ENCODE measurements at regions not wholly inside any gene's neighbourhood (a gene's known extent, or its start where the extent isn't known, plus 50 kb on each side); places are given as distances from the start of the nearest gene placed in this dataset.
"Not testable (repeated sequence)": the region's sequence is repeated elsewhere in the genome, so short reads cannot be mapped to it uniquely, and the experiment has no call there.

DNA sequence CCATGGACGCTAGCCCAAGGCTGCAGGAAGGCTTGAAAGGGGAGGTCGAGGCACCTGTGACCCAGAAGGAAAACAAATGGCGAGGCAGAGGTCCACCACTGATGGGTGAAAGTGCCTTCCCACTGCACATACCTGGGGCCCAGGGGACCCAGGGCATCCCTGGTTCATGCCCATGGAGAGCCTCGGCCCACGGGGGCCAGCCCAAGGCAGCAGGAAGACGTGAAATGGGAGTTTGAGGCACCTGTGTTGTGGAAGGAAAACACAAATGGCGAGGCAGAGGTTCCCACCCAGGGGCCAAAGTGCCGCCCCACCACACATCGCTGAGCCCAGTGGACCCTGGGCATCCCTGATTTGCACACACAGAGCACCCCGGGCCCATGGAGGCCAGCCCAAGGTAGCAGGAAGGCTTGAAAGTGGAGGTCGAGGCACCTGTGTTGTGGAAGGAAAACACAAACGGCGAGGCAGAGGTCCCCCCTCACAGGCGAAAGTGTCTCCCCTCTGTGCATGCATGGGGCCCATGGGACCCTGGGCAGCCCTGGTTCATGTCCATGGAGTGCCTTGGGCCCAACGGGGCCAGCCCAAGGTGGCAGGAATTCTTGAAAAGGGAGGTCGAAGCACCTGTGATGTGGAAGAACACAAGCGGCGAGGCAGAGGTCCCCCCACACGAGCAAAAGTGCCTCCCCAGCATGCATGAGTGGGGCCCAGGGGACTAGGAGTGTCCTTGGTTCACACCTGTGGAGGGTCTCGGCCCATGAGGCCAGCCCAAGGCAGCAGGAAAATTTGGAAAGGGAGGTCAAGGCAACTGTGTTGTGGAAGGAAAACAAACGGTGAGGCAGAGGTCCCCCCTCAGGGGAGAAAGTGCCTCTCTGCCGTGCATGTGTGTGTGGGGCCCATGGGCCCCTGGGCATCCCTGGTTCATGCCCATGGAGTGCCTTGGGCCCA lies 383.3 kb downstream of the ALG10 start:
- Histone ChIP-seq H3K27me3 (ENCODE audit: insufficient read depth, low read length, poor library complexity, severe bottlenecking) (no peaks in the 10 kb centered on the region), H3K9me3 (ENCODE audit: low read length) (peaks cover 12% of the 10 kb centered on the region), H3K27ac (ENCODE audit: low read depth, low read length) (no peak overlapping the region), H3K4me1 (ENCODE audit: insufficient read depth, low read length) (no peaks in the 10 kb centered on the region), H3K4me3 (ENCODE audit: low read length) (no peak overlapping the region), H3K36me3 (ENCODE audit: insufficient read depth, low read length) (no peaks in the 10 kb centered on the region)
- CTCF ChIA-PET = no interaction called here
- H3K27ac Mint-ChIP-seq = peak overlapping the region in 1 of 8 donors; percentile 5
- H3K4me1 Mint-ChIP-seq = no peaks in the 10 kb centered on the region
- no peaks in the 10 kb centered on the region for H3K27me3 Mint-ChIP-seq
- POLR2A ChIA-PET = no interaction called here
- no peak overlapping the region for H3K4me3 Mint-ChIP-seq
- H3K9me3 Mint-ChIP-seq = peaks cover 38 to 77% (median 51%) of the 10 kb centered on the region in 5 donors
- peaks cover 0 to 2% (median 1%) of the 10 kb centered on the region in 3 donors for H3K36me3 Mint-ChIP-seq
- peak in 2 of 5 donors; percentile 0 to 27 for DNase-seq

DNA sequence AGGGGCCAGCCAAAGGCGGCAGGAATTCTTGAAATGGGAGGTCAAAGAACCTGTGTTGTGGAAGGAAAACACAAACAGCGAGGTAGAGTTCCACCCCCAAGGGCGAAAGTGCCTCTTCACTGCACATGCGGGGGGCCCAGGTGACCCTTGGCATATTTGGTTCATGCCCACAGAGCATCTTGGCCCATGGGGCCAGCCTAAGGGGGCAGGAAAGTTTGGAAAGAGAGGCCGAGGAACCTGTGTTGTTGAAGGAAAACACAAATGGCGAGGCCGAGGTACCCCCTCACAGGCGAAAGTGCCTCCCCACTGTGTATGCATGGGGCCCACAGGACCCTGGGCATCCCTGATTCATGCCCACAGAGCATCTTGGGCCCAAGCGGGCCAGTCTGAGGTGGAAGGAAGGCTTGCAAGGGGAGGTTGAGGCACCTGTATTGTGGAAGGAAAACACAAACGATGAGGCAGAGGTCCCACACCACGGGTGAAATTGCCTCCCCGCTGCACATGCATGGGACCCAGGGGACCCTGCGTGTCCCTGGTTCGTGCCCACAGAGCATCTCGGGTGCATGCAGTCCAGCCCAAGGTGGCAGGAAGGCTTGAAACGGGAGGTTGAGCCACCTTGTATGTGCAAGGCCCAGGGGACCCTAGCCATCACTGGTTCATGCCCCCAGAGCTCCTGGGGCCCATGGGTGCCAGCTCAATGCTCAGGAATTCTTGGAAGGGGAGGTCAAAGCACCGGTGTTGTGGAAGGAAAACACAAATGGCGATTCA lies 384.1 kb downstream of the ALG10 start:
- no peak overlapping the region for H3K4me3 ChIP-seq (ENCODE audit: low read length)
- Mint-ChIP-seq H3K36me3 (peaks cover 0 to 1% (median 0%) of the 10 kb centered on the region in 3 donors), H3K4me1 (no peaks in the 10 kb centered on the region), H3K9me3 (peaks cover 42 to 80% (median 57%) of the 10 kb centered on the region in 5 donors), H3K27me3 (no peaks in the 10 kb centered on the region), H3K4me3 (no peak overlapping the region), H3K27ac (peak overlapping the region in 1 of 8 donors; percentile 5)
- no peak overlapping the region for H3K27ac ChIP-seq (ENCODE audit: low read depth, low read length)
- H3K27me3 ChIP-seq (ENCODE audit: insufficient read depth, low read length, poor library complexity, severe bottlenecking) = no peaks in the 10 kb centered on the region
- DNase-seq = peak in 2 of 5 donors; percentile 0 to 14
- no peaks in the 10 kb centered on the region for H3K36me3 ChIP-seq (ENCODE audit: insufficient read depth, low read length)
- POLR2A ChIA-PET = no interaction called here
- no peaks in the 10 kb centered on the region for H3K4me1 ChIP-seq (ENCODE audit: insufficient read depth, low read length)
- CTCF ChIA-PET = no interaction called here
- peaks cover 13% of the 10 kb centered on the region for H3K9me3 ChIP-seq (ENCODE audit: low read length)

DNA sequence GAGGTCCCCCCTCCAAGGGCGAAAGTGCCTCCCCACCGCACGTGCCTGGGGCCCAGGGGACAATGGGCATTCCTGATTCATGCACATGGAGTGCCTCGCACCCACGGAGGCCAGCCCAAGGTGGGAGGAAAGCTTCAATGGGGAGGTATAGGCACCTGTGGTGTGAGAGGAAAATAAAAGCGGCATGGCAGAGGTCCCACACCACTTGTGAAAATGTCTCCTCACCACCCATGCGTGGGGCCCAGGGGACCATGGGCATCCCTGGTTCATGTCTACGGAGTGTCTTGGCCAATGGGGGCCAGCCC lies 384.7 kb downstream of the ALG10 start:
- no peak overlapping the region for H3K27ac ChIP-seq (ENCODE audit: low read depth, low read length)
- POLR2A ChIA-PET = no interaction called here
- Mint-ChIP-seq H3K27me3 (no peaks in the 10 kb centered on the region), H3K4me3 (no peak overlapping the region), H3K36me3 (peaks cover 0 to 1% (median 0%) of the 10 kb centered on the region in 3 donors), H3K4me1 (no peaks in the 10 kb centered on the region), H3K9me3 (peaks cover 42 to 85% (median 57%) of the 10 kb centered on the region in 5 donors), H3K27ac (no peak overlapping the region)
- no peaks in the 10 kb centered on the region for H3K4me1 ChIP-seq (ENCODE audit: insufficient read depth, low read length)
- H3K4me3 ChIP-seq (ENCODE audit: low read length) = no peak overlapping the region
- peaks cover 13% of the 10 kb centered on the region for H3K9me3 ChIP-seq (ENCODE audit: low read length)
- H3K27me3 ChIP-seq (ENCODE audit: insufficient read depth, low read length, poor library complexity, severe bottlenecking) = no peaks in the 10 kb centered on the region
- CTCF ChIA-PET = no interaction called here
- no peaks in the 10 kb centered on the region for H3K36me3 ChIP-seq (ENCODE audit: insufficient read depth, low read length)
- DNase-seq = peak in 2 of 5 donors; percentile 0 to 21

DNA sequence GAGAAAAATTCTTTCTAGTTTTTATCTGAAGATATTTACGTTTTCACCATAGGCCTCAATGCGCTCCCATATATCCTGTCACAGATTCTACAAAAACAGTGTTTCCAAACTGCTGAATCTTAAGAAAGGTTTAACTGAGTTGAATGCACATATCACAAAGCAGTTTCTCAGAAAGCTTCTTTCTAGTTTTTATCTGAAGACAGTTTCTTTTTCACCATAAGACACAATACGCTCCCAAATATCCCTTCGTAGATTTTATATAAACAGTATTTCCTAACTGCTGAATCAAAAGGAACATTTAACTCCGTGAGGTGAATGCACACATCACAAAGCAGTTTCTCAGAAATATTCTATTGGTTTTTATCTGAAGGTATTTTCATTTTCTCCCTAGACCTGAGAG lies 385.5 kb downstream of the ALG10 start:
- no peak overlapping the region for H3K4me3 ChIP-seq (ENCODE audit: low read length)
- no peaks in the 10 kb centered on the region for H3K27me3 Mint-ChIP-seq
- CTCF ChIA-PET = no interaction called here
- H3K4me1 Mint-ChIP-seq = no peaks in the 10 kb centered on the region
- peaks cover 0 to 1% (median 0%) of the 10 kb centered on the region in 3 donors for H3K36me3 Mint-ChIP-seq
- no peaks in the 10 kb centered on the region for H3K4me1 ChIP-seq (ENCODE audit: insufficient read depth, low read length)
- H3K27ac Mint-ChIP-seq = no peak overlapping the region
- peaks cover 13% of the 10 kb centered on the region for H3K9me3 ChIP-seq (ENCODE audit: low read length)
- no peak overlapping the region for H3K4me3 Mint-ChIP-seq
- H3K27me3 ChIP-seq (ENCODE audit: insufficient read depth, low read length, poor library complexity, severe bottlenecking) = no peaks in the 10 kb centered on the region
- H3K27ac ChIP-seq (ENCODE audit: low read depth, low read length) = no peak overlapping the region
- no peak for DNase-seq
- POLR2A ChIA-PET = no interaction called here
- H3K36me3 ChIP-seq (ENCODE audit: insufficient read depth, low read length) = no peaks in the 10 kb centered on the region
- peaks cover 38 to 85% (median 59%) of the 10 kb centered on the region in 5 donors for H3K9me3 Mint-ChIP-seq

DNA sequence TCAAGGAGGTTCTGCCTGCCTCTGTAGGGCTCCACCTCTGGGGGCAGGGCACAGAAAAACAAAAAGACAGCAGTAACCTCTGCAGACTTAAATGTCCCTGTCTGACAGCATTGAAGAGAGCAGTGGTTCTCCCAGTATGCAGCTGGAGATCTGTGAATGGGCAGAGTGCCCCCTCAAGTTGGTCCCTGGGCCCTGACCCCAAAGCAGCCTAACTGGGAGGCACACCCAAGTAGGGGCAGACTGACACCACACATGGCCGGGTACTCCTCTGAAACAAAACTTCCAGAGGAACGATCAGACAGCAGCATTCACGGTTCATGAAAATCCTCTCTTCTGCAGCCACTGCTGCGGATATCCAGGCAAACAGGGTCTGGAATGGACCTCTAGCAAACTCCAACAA lies 409.2 kb downstream of the ALG10 start:
- CTCF ChIA-PET; H3K36me3 Mint-ChIP-seq; H3K36me3 ChIP-seq (ENCODE audit: insufficient read depth, low read length); H3K9me3 ChIP-seq (ENCODE audit: low read length); H3K4me1 ChIP-seq (ENCODE audit: insufficient read depth, low read length); POLR2A ChIA-PET; H3K4me1 Mint-ChIP-seq; H3K27ac Mint-ChIP-seq; DNase-seq; H3K4me3 ChIP-seq (ENCODE audit: low read length); H3K27ac ChIP-seq (ENCODE audit: low read depth, low read length); H3K27me3 Mint-ChIP-seq; H3K27me3 ChIP-seq (ENCODE audit: insufficient read depth, low read length, poor library complexity, severe bottlenecking); H3K4me3 Mint-ChIP-seq: not testable (repeated sequence)
- H3K9me3 Mint-ChIP-seq = peaks cover 16 to 38% (median 26%) of the 10 kb centered on the region in 5 donors

Measured in CD8-positive, alpha-beta memory T cell (primary cell).